HG03469 (cell line): ENCODE measurements at regions not wholly inside any gene's neighbourhood (a gene's known extent, or its start where the extent isn't known, plus 50 kb on each side); places are given as distances from the start of the nearest gene placed in this dataset.
"Not testable (repeated sequence)": the region's sequence is repeated elsewhere in the genome, so short reads cannot be mapped to it uniquely, and the experiment has no call there.

Source experiments
- ATAC-seq: cut with Tn5 transposase; IDR thresholded peaks from one replicate; pipeline ENCODE4 v1.9.1; 2021; ENCODE audit warnings: mild to moderate bottlenecking, moderate library complexity, moderate number of reproducible peaks; ENCODE audit not compliant: unreplicated experiment

GRCh38 chr2:167756446-167756845, 490.9 kb downstream of the STK39 start:
- ATAC-seq, result no peak

GRCh38 chr2:167753142-167753541, 494.3 kb downstream of the STK39 start:
- ATAC-seq, result no peak

GRCh38 chr2:167752734-167753133, 494.7 kb downstream of the STK39 start:
- ATAC-seq, result no peak

GRCh38 chr2:167750675-167751074, 496.7 kb downstream of the STK39 start:
- no peak for ATAC-seq

GRCh38 chr2:167749660-167750059, 497.7 kb downstream of the STK39 start:
- no peak for ATAC-seq

GRCh38 chr2:167749016-167749415, 498.4 kb downstream of the STK39 start:
- ATAC-seq, result no peak

GRCh38 chr2:167748536-167748935, 498.9 kb downstream of the STK39 start:
- no peak for ATAC-seq

GRCh38 chr2:167745667-167746066, 501.7 kb downstream of the STK39 start:
- no peak for ATAC-seq

GRCh38 chr2:167739921-167740320, 507.5 kb downstream of the STK39 start:
- ATAC-seq, result not testable (repeated sequence)

GRCh38 chr2:167733747-167734146, 513.6 kb downstream of the STK39 start:
- no peak for ATAC-seq

GRCh38 chr2:167732326-167732725, 515.1 kb downstream of the STK39 start:
- ATAC-seq, result no peak

- ATAC-seq, result no peak
Measured at GRCh38 chr2:167729911-167730310, 517.5 kb downstream of the STK39 start.

- ATAC-seq, result no peak
Measured at GRCh38 chr2:167726788-167727187, 520.6 kb downstream of the STK39 start.

GRCh38 chr2:167721593-167721992, 525.8 kb downstream of the STK39 start:
- ATAC-seq, result no peak

GRCh38 chr2:167719410-167719809, 528.0 kb downstream of the STK39 start:
- ATAC-seq, result no peak

GRCh38 chr2:167718560-167718959, 528.8 kb downstream of the STK39 start:
- no peak for ATAC-seq

- ATAC-seq, result no peak
Measured at GRCh38 chr2:167715932-167716331, 531.5 kb downstream of the STK39 start.

- not testable (repeated sequence) for ATAC-seq
Measured at GRCh38 chr2:167715498-167715897, 531.9 kb downstream of the STK39 start.

- ATAC-seq, result no peak
Measured at GRCh38 chr2:167712275-167712674, 535.1 kb downstream of the STK39 start.

GRCh38 chr2:167708998-167709397, 538.4 kb downstream of the STK39 start:
- ATAC-seq, result no peak

GRCh38 chr2:167706800-167707199, 540.6 kb downstream of the STK39 start:
- ATAC-seq, result no peak

- ATAC-seq, result no peak
Measured at GRCh38 chr2:167703441-167703840, 544.0 kb downstream of the STK39 start.

- no peak for ATAC-seq
Measured at GRCh38 chr2:167702227-167702626, 545.2 kb downstream of the STK39 start.

- ATAC-seq, result no peak
Measured at GRCh38 chr2:167701651-167702050, 545.7 kb downstream of the STK39 start.
